HepG2 (cell line): ENCODE measurements at regions not wholly inside any gene's neighbourhood (a gene's known extent, or its start where the extent isn't known, plus 50 kb on each side); places are given as distances from the start of the nearest gene placed in this dataset.

Source experiments
- ATAC-seq: fragments of 200-7000 bp; cut with Tn5 transposase; 3 replicates; pipeline ENCODE4 v1.9.1; 2020; ENCODE audit warnings: mild to moderate bottlenecking, moderate library complexity
- BruUV-seq: library from RNA; stranded (reverse); fragments of 400-500 nt; replicated peaks from 2 replicates; lab custom pipeline; 2021; lab: Mats Ljungman, UMichigan
- CTCF ChIA-PET: fragments of 300-600 bp; formaldehyde crosslinking; extraction: SDS; loops from one replicate; lab custom pipeline; 2021; ENCODE audit warnings: low total read pairs, inconsistent platforms, low intra/inter-chr PET ratio; lab: Yijun Ruan, JAX
- POLR2A ChIA-PET: fragments of 350-600 bp; sonication (Branson Sonifier 250); formaldehyde crosslinking; loops from one replicate; lab custom pipeline; 2020; ENCODE audit warnings: antibody characterized with exemption, inconsistent platforms; lab: Yijun Ruan, JAX
- DNase-seq: peaks from one replicate; pipeline ENCODE4 v3.0.0-alpha.2; 2015; ENCODE audit warnings: low spot score
- FAIRE-seq: peaks from 3 replicates; lab custom pipeline; 2011; peaks lifted over from hg19 to GRCh38; lab: Jason Lieb, UNC
- H2AFZ ChIP-seq: one replicate; pipeline ENCODE4 v1.6.1; 2011; ENCODE audit warnings: low read length, inconsistent platforms
- H3K27ac ChIP-seq: fragments of 300-600 bp; 3 replicates; pipeline ENCODE4 v1.8.0; 2011; ENCODE audit warnings: mixed run types, mild to moderate bottlenecking, mixed read lengths, low read length, inconsistent platforms; ENCODE audit not compliant: insufficient read depth; ENCODE audit errors: extremely low read length
- H3K27me3 ChIP-seq, 2 experiments: fragments of 200-600 bp in 1 of 2; 2 replicates in 1 of 2; 3 replicates in 1 of 2; pipeline versions ENCODE4 v1.6.0 to v1.8.0; 2011; ENCODE audit warnings: low read length in 2 of 2, mild to moderate bottlenecking in 2 of 2, moderate library complexity in 2 of 2, inconsistent platforms in 1 of 2; ENCODE audit not compliant: insufficient read depth in 2 of 2, control insufficient read depth in 1 of 2
- H3K36me3 ChIP-seq, 2 experiments: fragments of 200-600 bp in 1 of 2; replicated peaks in 1 of 2; 2 replicates in 1 of 2; 3 replicates in 1 of 2; pipeline versions ENCODE4 v1.5.1 to v1.8.0; 2011; ENCODE audit warnings: low read length in 2 of 2, inconsistent platforms in 1 of 2; ENCODE audit not compliant: insufficient read depth in 2 of 2, control insufficient read depth in 1 of 2
- H3K4me1 ChIP-seq: 2 replicates; pipeline ENCODE4 v1.5.1; 2012; ENCODE audit warnings: low read length, inconsistent platforms; ENCODE audit not compliant: insufficient read depth
- H3K4me2 ChIP-seq: 2 replicates; pipeline ENCODE4 v1.6.0; 2011; ENCODE audit warnings: low read depth, low read length, inconsistent platforms
- H3K4me3 ChIP-seq, 3 experiments: fragments of 200-600 bp in 1 of 3; sonication (generic), shearing (Covaris generic) in 1 of 3; replicated peaks in 1 of 3; 2 replicates each; pipeline ENCODE4 v1.5.1; 2011 to 2016; ENCODE audit warnings: low read length in 3 of 3, inconsistent platforms in 2 of 3, low read depth in 2 of 3, mild to moderate bottlenecking in 2 of 3, control low read depth in 1 of 3, mixed read lengths in 1 of 3; ENCODE audit not compliant: insufficient read depth in 1 of 3
- H3K79me2 ChIP-seq: one replicate; pipeline ENCODE4 v1.6.1; 2011; ENCODE audit warnings: low read length, inconsistent platforms; ENCODE audit not compliant: insufficient read depth
- H3K9ac ChIP-seq: 2 replicates; pipeline ENCODE4 v1.6.0; 2011; ENCODE audit warnings: mild to moderate bottlenecking, low read depth, low read length, inconsistent platforms; ENCODE audit not compliant: insufficient read depth
- H3K9me3 ChIP-seq: 2 replicates; pipeline ENCODE4 v1.5.1; 2012; ENCODE audit warnings: mild to moderate bottlenecking, low read length
- H4K20me1 ChIP-seq: 2 replicates; pipeline ENCODE4 v1.6.0; 2011; ENCODE audit warnings: inconsistent platforms, mild to moderate bottlenecking, low read length, moderate library complexity; ENCODE audit not compliant: insufficient read depth
- DNMT1 ChIP-seq: sonication (generic); formaldehyde crosslinking; IDR thresholded peaks from 2 replicates; pipeline ENCODE4 v1.5.1; 2020; ENCODE audit warnings: mild to moderate bottlenecking, missing genetic modification reagents
- KLF6 ChIP-seq: IDR thresholded peaks from 2 replicates; pipeline ENCODE4 v1.8.0; 2016; ENCODE audit warnings: missing biosample characterization, missing genetic modification reagents
- ZFAT ChIP-seq: sonication (generic); formaldehyde crosslinking; conservative IDR thresholded peaks from 2 replicates; pipeline ENCODE4 v1.8.1; 2023; ENCODE audit warnings: missing genetic modification reagents, inconsistent platforms
- ZFP36 ChIP-seq: fragments of 150-350 bp; IDR thresholded peaks from 2 replicates; pipeline ENCODE4 v1.6.1; 2018; ENCODE audit warnings: borderline replicate concordance, low read length, low read depth; ENCODE audit not compliant: partially characterized antibody
- ZNF460 ChIP-seq: sonication (generic); formaldehyde crosslinking; IDR thresholded peaks from 2 replicates; pipeline ENCODE4 v1.5.1; 2020; ENCODE audit warnings: missing genetic modification reagents, mild to moderate bottlenecking, borderline replicate concordance
- ZNF513 ChIP-seq: sonication (generic); formaldehyde crosslinking; conservative IDR thresholded peaks from 2 replicates; pipeline ENCODE4 v1.5.0; 2020; ENCODE audit warnings: missing genetic modification reagents
- ZNF768 ChIP-seq: sonication (generic); formaldehyde crosslinking; IDR thresholded peaks from 2 replicates; pipeline ENCODE4 v1.4.0; 2020; ENCODE audit warnings: missing genetic modification reagents
- ZNF788 ChIP-seq: sonication (generic); formaldehyde crosslinking; IDR thresholded peaks from 2 replicates; pipeline ENCODE4 v1.5.0; 2020; ENCODE audit warnings: mild to moderate bottlenecking, missing genetic modification reagents, borderline replicate concordance
- ZSCAN5A ChIP-seq: sonication (generic); formaldehyde crosslinking; IDR thresholded peaks from 2 replicates; pipeline ENCODE4 v1.8.0; 2022; ENCODE audit warnings: mild to moderate bottlenecking, missing genetic modification reagents, borderline replicate concordance
- WGBS: methylation state at CpG from one replicate; pipeline ENCODE4 v1.1.6; 2017; ENCODE audit warnings: low lambda C conversion rate; 5-methylcytosine and 5-hydroxymethylcytosine counted together
- in situ Hi-C: cut with HindIII; loops from 2 replicates; pipeline ENCODE4 v1.10.0; 2017; ENCODE audit warnings: low pct_unique_long_range_greater_than_20kb; ENCODE audit not compliant: extremely low pct_ligation_motif_present
- intact Hi-C: fragments of 100-400 bp; cut with micrococcal nuclease; formaldehyde crosslinking; loops from one replicate; pipeline ENCODE4 v1.10.0; 2022; ENCODE audit not compliant: unreplicated experiment
- TF ChIP-seq, protein P1 (sequence below): sonication (generic); formaldehyde crosslinking; IDR thresholded peaks from 2 replicates; pipeline ENCODE4 v1.5.0; 2020; ENCODE audit warnings: missing genetic modification reagents
- TF ChIP-seq, protein P2 (sequence below): sonication (generic); formaldehyde crosslinking; IDR thresholded peaks from 2 replicates; pipeline ENCODE4 v1.8.0; 2022; ENCODE audit warnings: mild to moderate bottlenecking, missing genetic modification reagents
- TF ChIP-seq, protein P3 (sequence below): sonication (generic); formaldehyde crosslinking; IDR thresholded peaks from 2 replicates; pipeline ENCODE4 v1.5.0; 2020; ENCODE audit warnings: missing genetic modification reagents
- TF ChIP-seq, protein P4 (sequence below): sonication (generic); formaldehyde crosslinking; IDR thresholded peaks from 2 replicates; pipeline ENCODE4 v1.4.0; 2020; ENCODE audit warnings: missing genetic modification reagents, borderline replicate concordance

GRCh38 chr3:64993781-64994180 lies 306.0 kb upstream of the ADAMTS9 start (continued):
- TF ChIP-seq, protein P1, sequence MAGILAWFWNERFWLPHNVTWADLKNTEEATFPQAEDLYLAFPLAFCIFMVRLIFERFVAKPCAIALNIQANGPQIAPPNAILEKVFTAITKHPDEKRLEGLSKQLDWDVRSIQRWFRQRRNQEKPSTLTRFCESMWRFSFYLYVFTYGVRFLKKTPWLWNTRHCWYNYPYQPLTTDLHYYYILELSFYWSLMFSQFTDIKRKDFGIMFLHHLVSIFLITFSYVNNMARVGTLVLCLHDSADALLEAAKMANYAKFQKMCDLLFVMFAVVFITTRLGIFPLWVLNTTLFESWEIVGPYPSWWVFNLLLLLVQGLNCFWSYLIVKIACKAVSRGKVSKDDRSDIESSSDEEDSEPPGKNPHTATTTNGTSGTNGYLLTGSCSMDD, result no peak
- TF ChIP-seq KLF6 (CRISPR knock-in tag), result no peak
- TF ChIP-seq ZNF768 (CRISPR knock-in tag), result no peak
- no peak for TF ChIP-seq ZNF460
- TF ChIP-seq, protein P2, sequence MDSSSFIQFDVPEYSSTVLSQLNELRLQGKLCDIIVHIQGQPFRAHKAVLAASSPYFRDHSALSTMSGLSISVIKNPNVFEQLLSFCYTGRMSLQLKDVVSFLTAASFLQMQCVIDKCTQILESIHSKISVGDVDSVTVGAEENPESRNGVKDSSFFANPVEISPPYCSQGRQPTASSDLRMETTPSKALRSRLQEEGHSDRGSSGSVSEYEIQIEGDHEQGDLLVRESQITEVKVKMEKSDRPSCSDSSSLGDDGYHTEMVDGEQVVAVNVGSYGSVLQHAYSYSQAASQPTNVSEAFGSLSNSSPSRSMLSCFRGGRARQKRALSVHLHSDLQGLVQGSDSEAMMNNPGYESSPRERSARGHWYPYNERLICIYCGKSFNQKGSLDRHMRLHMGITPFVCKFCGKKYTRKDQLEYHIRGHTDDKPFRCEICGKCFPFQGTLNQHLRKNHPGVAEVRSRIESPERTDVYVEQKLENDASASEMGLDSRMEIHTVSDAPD (CRISPR knock-in tag), result no peak
- no peak for TF ChIP-seq ZNF788 (CRISPR knock-in tag)
- TF ChIP-seq, protein P3, sequence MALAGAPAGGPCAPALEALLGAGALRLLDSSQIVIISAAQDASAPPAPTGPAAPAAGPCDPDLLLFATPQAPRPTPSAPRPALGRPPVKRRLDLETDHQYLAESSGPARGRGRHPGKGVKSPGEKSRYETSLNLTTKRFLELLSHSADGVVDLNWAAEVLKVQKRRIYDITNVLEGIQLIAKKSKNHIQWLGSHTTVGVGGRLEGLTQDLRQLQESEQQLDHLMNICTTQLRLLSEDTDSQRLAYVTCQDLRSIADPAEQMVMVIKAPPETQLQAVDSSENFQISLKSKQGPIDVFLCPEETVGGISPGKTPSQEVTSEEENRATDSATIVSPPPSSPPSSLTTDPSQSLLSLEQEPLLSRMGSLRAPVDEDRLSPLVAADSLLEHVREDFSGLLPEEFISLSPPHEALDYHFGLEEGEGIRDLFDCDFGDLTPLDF (CRISPR knock-in tag), result no peak
- TF ChIP-seq DNMT1 (CRISPR knock-in tag), result no peak
- TF ChIP-seq ZFAT (CRISPR knock-in tag), result no peak

- no peak overlapping the region for H3K4me2 ChIP-seq
- H3K9me3 ChIP-seq, result no peaks in the 10 kb centered on the region
- 0 out of 2 replicates have a peak, but pooled peaks cover 11% of the 10 kb centered on the region for H3K4me1 ChIP-seq
- H2AFZ ChIP-seq, result no peak overlapping the region
- H3K4me3 ChIP-seq, result no peak overlapping the region
- in situ Hi-C loops, result no loop called here
- ChIA-PET CTCF (no interaction called here), POLR2A (no interaction called here)
- DNase-seq, result no peak
- H3K9ac ChIP-seq, result no peak overlapping the region
- WGBS, result 8% methylated on average over 7 of the region's 7 CpGs
- H4K20me1 ChIP-seq, result no peaks in the 10 kb centered on the region
- no peak for FAIRE-seq
- no peak for ATAC-seq
- intact Hi-C loops, result no loop called here
- no peak overlapping the region for H3K27ac ChIP-seq
- no peaks in the 10 kb centered on the region for H3K36me3 ChIP-seq
- no TSS peak for BruUV-seq
- no peaks in the 10 kb centered on the region for H3K79me2 ChIP-seq
- H3K27me3 ChIP-seq, result no peaks in the 10 kb centered on the region; a peak in 1 of 5 replicates
- TF ChIP-seq ZFP36 (no peak), ZNF513 (CRISPR knock-in tag) (no peak), ZSCAN5A (CRISPR knock-in tag) (no peak)
- TF ChIP-seq, protein P4, sequence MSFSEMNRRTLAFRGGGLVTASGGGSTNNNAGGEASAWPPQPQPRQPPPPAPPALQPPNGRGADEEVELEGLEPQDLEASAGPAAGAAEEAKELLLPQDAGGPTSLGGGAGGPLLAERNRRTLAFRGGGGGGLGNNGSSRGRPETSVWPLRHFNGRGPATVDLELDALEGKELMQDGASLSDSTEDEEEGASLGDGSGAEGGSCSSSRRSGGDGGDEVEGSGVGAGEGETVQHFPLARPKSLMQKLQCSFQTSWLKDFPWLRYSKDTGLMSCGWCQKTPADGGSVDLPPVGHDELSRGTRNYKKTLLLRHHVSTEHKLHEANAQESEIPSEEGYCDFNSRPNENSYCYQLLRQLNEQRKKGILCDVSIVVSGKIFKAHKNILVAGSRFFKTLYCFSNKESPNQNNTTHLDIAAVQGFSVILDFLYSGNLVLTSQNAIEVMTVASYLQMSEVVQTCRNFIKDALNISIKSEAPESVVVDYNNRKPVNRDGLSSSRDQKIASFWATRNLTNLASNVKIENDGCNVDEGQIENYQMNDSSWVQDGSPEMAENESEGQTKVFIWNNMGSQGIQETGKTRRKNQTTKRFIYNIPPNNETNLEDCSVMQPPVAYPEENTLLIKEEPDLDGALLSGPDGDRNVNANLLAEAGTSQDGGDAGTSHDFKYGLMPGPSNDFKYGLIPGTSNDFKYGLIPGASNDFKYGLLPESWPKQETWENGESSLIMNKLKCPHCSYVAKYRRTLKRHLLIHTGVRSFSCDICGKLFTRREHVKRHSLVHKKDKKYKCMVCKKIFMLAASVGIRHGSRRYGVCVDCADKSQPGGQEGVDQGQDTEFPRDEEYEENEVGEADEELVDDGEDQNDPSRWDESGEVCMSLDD (CRISPR knock-in tag), result no peak
Observed at GRCh38 chr3:64992530-64993285, 304.9 kb upstream of the ADAMTS9 start.
